H9 (cell line): ENCODE measurements at regions not wholly inside any gene's neighbourhood (a gene's known extent, or its start where the extent isn't known, plus 50 kb on each side); places are given as distances from the start of the nearest gene placed in this dataset.

ENCODE experiments used
- DNase-seq: peaks from one replicate; pipeline ENCODE4 v3.0.0-alpha.2; 2017
- H2AFZ ChIP-seq: one replicate; pipeline ENCODE4 v1.6.1; 2013; ENCODE audit warnings: mild to moderate bottlenecking, low read length, control low read depth, moderate library complexity
- H2AK5ac ChIP-seq: 2 replicates; pipeline ENCODE4 v1.6.1; 2013; ENCODE audit warnings: low read length, control low read depth, mixed read lengths; ENCODE audit not compliant: insufficient read length
- H2BK120ac ChIP-seq: one replicate; pipeline ENCODE4 v1.6.1; 2013; ENCODE audit warnings: low read depth, mild to moderate bottlenecking, low read length, control low read depth, inconsistent platforms; ENCODE audit not compliant: poor library complexity, severe bottlenecking
- H2BK12ac ChIP-seq: 2 replicates; pipeline ENCODE4 v1.6.1; 2013; ENCODE audit warnings: low read length, control low read depth, mixed read lengths, low read depth; ENCODE audit not compliant: insufficient read length
- H2BK15ac ChIP-seq: 2 replicates; pipeline ENCODE4 v1.6.1; 2013; ENCODE audit warnings: low read depth, low read length, control low read depth
- H2BK20ac ChIP-seq: one replicate; pipeline ENCODE4 v1.6.1; 2013; ENCODE audit warnings: low read depth, mild to moderate bottlenecking, low read length, control low read depth, inconsistent platforms; ENCODE audit not compliant: poor library complexity, severe bottlenecking
- H2BK5ac ChIP-seq: 2 replicates; pipeline ENCODE4 v1.6.1; 2013; ENCODE audit warnings: low read length, control low read depth, mixed read lengths; ENCODE audit not compliant: insufficient read length
- H3K14ac ChIP-seq: 2 replicates; pipeline ENCODE4 v1.6.1; 2013; ENCODE audit warnings: low read length, control low read depth; ENCODE audit not compliant: insufficient read depth
- H3K18ac ChIP-seq: 2 replicates; pipeline ENCODE4 v1.6.1; 2013; ENCODE audit warnings: low read depth, mild to moderate bottlenecking, mixed read lengths, low read length, control low read depth; ENCODE audit not compliant: insufficient read length
- H3K23ac ChIP-seq: 2 replicates; pipeline ENCODE4 v1.6.1; 2013; ENCODE audit warnings: low read length, control low read depth, mixed read lengths, low read depth; ENCODE audit not compliant: insufficient read length
- H3K23me2 ChIP-seq: 2 replicates; pipeline ENCODE4 v1.6.1; 2013; ENCODE audit warnings: low read depth, mild to moderate bottlenecking, mixed read lengths, low read length, control low read depth; ENCODE audit not compliant: insufficient read length, poor library complexity, severe bottlenecking
- H3K27ac ChIP-seq: 2 replicates; pipeline ENCODE4 v1.5.1; 2013; ENCODE audit warnings: low read length, control low read depth, mixed read lengths, low read depth; ENCODE audit not compliant: insufficient read length
- H3K27me3 ChIP-seq: 2 replicates; pipeline ENCODE4 v1.6.1; 2013; ENCODE audit warnings: low read length, control low read depth, inconsistent platforms; ENCODE audit not compliant: insufficient read depth
- H3K4ac ChIP-seq: 2 replicates; pipeline ENCODE4 v1.6.1; 2013; ENCODE audit warnings: low read depth, mild to moderate bottlenecking, control low read depth, inconsistent platforms, low read length, moderate library complexity
- H3K4me1 ChIP-seq: 2 replicates; pipeline ENCODE4 v1.6.1; 2013; ENCODE audit warnings: low read length, control low read depth, inconsistent platforms; ENCODE audit not compliant: insufficient read depth
- H3K4me2 ChIP-seq: 2 replicates; pipeline ENCODE4 v1.6.1; 2013; ENCODE audit warnings: low read length, control low read depth, mixed read lengths; ENCODE audit not compliant: insufficient read length, insufficient read depth
- H3K56ac ChIP-seq: 2 replicates; pipeline ENCODE4 v1.6.1; 2013; ENCODE audit warnings: low read depth, mild to moderate bottlenecking, mixed read lengths, low read length, control low read depth; ENCODE audit not compliant: insufficient read length
- H3K79me1 ChIP-seq: 2 replicates; pipeline ENCODE4 v1.6.1; 2013; ENCODE audit warnings: low read depth, mild to moderate bottlenecking, moderate library complexity, low read length, control low read depth, inconsistent platforms; ENCODE audit not compliant: insufficient read depth, poor library complexity, severe bottlenecking
- H3K79me2 ChIP-seq: 2 replicates; pipeline ENCODE4 v1.6.1; 2013; ENCODE audit warnings: low read length, control low read depth, inconsistent platforms; ENCODE audit not compliant: insufficient read depth
- H3K9ac ChIP-seq: 2 replicates; pipeline ENCODE4 v1.6.1; 2013; ENCODE audit warnings: low read length, control low read depth, mixed read lengths; ENCODE audit not compliant: insufficient read length; ENCODE audit errors: extremely low read depth
- H3K9me3 ChIP-seq: one replicate; pipeline ENCODE4 v1.6.1; 2013; ENCODE audit warnings: low read depth, low read length, inconsistent platforms; ENCODE audit not compliant: control insufficient read depth
- H3T11ph ChIP-seq: one replicate; pipeline ENCODE4 v1.6.1; 2013; ENCODE audit warnings: mild to moderate bottlenecking, low read length, control low read depth, inconsistent platforms
- H4K20me1 ChIP-seq: one replicate; pipeline ENCODE4 v1.6.1; 2013; ENCODE audit not compliant: control insufficient read depth, insufficient read length, insufficient read depth
- H4K5ac ChIP-seq: 2 replicates; pipeline ENCODE4 v1.6.1; 2013; ENCODE audit warnings: low read depth, mild to moderate bottlenecking, mixed read lengths, low read length, control low read depth; ENCODE audit not compliant: insufficient read length
- H4K8ac ChIP-seq: replicated peaks from 2 replicates; pipeline ENCODE4 v1.6.1; 2013; ENCODE audit warnings: low read length, control low read depth, mixed read lengths, low read depth; ENCODE audit not compliant: insufficient read length
- H4K91ac ChIP-seq: 2 replicates; pipeline ENCODE4 v1.6.1; 2013; ENCODE audit warnings: low read depth, mild to moderate bottlenecking, moderate library complexity, mixed read lengths, low read length, control low read depth; ENCODE audit not compliant: insufficient read length
- H3K27ac Mint-ChIP-seq, 3 experiments: 2 replicates in 2 of 3; 3 replicates in 1 of 3; pipeline ENCODE4 v1.8.0; 2020 to 2021; ENCODE audit warnings: mixed read lengths in 3 of 3, mild to moderate bottlenecking in 1 of 3, moderate library complexity in 1 of 3
- H3K27me3 Mint-ChIP-seq: 2 replicates; pipeline ENCODE4 v1.8.0; 2021; ENCODE audit warnings: low read depth, mild to moderate bottlenecking, moderate library complexity, mixed read lengths
- H3K36me3 Mint-ChIP-seq, 3 experiments: 2 replicates in 2 of 3; 3 replicates in 1 of 3; pipeline ENCODE4 v1.8.0; 2020 to 2021; ENCODE audit warnings: low read depth in 3 of 3, mixed read lengths in 3 of 3; ENCODE audit not compliant: insufficient read depth in 1 of 3
- H3K4me1 Mint-ChIP-seq, 2 experiments: 2 replicates each; pipeline ENCODE4 v1.8.0; 2020; ENCODE audit warnings: mixed read lengths in 2 of 2
- H3K4me3 Mint-ChIP-seq, 2 experiments: 2 replicates in 1 of 2; 3 replicates in 1 of 2; pipeline ENCODE4 v1.8.0; 2020 to 2021; ENCODE audit warnings: mild to moderate bottlenecking in 2 of 2, mixed read lengths in 2 of 2, moderate library complexity in 1 of 2
- H3K9me3 Mint-ChIP-seq, 2 experiments: 2 replicates in 1 of 2; 3 replicates in 1 of 2; pipeline ENCODE4 v1.8.0; 2020; ENCODE audit warnings: mild to moderate bottlenecking in 2 of 2, mixed read lengths in 2 of 2, moderate library complexity in 1 of 2
- CTCF ChIP-seq: fragments of 200-600 bp; sonication (generic); conservative IDR thresholded peaks from 3 replicates; pipeline ENCODE4 v1.8.0; 2021; ENCODE audit warnings: antibody characterized with exemption, mild to moderate bottlenecking
- WGBS: extraction: QIAGEN DNeasy Blood & Tissue Kit; methylation state at CpG from one replicate; pipeline ENCODE4 v1.1.7; 2013; ENCODE audit warnings: missing lambda C conversion rate, low lambda C conversion rate, mixed read lengths; ENCODE audit not compliant: insufficient read length; ENCODE audit errors: extremely low coverage; 5-methylcytosine and 5-hydroxymethylcytosine counted together

- Histone ChIP-seq H3K18ac (no peak overlapping the region), H3K79me2 (no peaks in the 10 kb centered on the region), H4K8ac (no peak overlapping the region), H3K9ac (no peak overlapping the region), H2BK20ac (no peak overlapping the region), H4K20me1 (no peaks in the 10 kb centered on the region), H2AFZ (no peak overlapping the region), H3K23ac (no peak overlapping the region), H3K4ac (no peak overlapping the region), H3K27ac (no peak overlapping the region), H4K5ac (no peak overlapping the region), H3K56ac (no peak overlapping the region), H2BK15ac (no peak overlapping the region), H2AK5ac (no peak overlapping the region), H3K23me2 (no peaks in the 10 kb centered on the region), H3T11ph (no peak overlapping the region), H3K9me3 (no peaks in the 10 kb centered on the region), H4K91ac (no peak overlapping the region), H2BK5ac (no peak overlapping the region), H3K79me1 (no peaks in the 10 kb centered on the region), H3K14ac (no peak overlapping the region), H3K4me1 (no peaks in the 10 kb centered on the region; the same call in 1 of the 2 replicates), H2BK12ac (no peak overlapping the region), H2BK120ac (no peak overlapping the region), H3K27me3 (no peaks in the 10 kb centered on the region), H3K4me2 (no peak overlapping the region)
- Mint-ChIP-seq H3K9me3 (no peaks in the 10 kb centered on the region), H3K4me1 (peaks cover 7 to 18% of the 10 kb centered on the region in 2 experiments), H3K27me3 (no peaks in the 10 kb centered on the region), H3K4me3 (no peak overlapping the region), H3K36me3 (no peaks in the 10 kb centered on the region), H3K27ac (no peak overlapping the region)
- TF ChIP-seq CTCF: no peak
- WGBS: no CpG with 5 or more reads among the region's 4 CpGs
- no peak for DNase-seq
These were observed 357.6 kb upstream of the RPS23 start for GRCh38 chr5:82635561-82636288.
